DMS114 treated with DMSO at 0.1 percent for 48 hours (cell line): ENCODE measurements at regions not wholly inside any gene's neighbourhood (a gene's known extent, or its start where the extent isn't known, plus 50 kb on each side); places are given as distances from the start of the nearest gene placed in this dataset.

Source experiments
- DNase-seq: peaks from one replicate; lab custom pipeline; 2025; ENCODE audit not compliant: unreplicated experiment; lab: John Stamatoyannopoulos, UW

DNA sequence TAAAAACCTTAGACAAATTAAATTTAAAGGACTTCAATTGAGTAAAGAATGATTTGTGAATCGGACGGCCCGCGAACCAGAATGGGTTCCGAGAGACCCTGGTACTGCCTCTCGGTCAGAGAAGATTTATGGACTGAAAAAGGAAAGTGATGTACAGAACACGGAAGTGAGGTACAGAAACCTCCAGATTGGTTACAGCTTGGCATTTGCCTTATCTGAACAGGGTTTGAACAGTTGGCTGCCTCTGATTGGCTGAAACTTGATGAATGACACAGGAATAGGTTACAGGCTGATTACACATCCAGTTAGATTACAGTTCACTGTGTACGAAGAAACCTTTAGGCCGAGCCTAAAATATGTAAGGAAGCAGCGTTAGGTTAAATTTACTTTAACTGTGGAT lies 156.5 kb upstream of the EGFLAM start:
- no peak for DNase-seq

DNA sequence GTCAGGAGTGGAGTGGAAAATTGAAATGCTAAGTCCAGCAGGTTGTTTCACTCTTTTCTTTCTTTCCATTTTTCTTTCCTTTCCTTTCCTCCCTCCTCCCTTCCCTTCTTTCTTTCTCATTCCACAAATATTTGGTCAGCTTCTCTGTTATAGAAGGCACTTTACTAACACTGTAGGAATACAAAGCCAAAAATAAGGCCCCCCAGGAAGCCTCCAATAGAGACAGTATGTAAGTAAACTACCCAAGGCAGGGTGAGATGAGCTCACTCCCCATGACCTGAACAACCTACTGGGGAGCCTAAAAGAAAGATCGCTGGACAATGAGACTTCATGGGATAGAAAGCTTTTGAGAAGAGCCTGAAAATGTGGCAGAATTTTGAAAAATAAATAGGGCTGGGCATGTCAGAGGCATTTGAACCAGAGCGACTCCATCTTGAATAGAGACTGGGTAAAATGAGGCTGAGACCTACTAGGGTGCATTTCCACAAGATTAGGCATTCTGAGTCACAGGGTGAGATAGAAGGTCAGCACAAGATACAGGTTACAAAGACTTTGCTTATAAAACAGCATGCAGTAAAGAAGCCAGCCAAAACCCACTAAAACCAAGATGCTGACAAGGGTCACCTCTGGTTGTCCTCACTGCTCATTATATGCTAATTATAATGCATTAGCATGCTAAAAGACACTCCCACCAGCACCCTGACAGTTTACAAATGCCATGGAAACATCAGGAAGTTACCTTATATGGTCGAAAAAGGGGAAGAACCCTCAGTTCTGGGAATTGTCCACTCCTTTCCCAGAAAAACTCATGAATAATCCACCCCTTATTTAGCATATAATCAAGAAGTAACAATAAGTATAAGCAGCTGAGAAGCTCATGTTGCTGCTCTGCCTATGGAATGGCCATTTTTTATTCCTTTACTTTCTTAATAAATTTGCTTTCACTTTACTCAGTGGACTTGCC lies 158.9 kb upstream of the EGFLAM start:
- DNase-seq = no peak

DNA sequence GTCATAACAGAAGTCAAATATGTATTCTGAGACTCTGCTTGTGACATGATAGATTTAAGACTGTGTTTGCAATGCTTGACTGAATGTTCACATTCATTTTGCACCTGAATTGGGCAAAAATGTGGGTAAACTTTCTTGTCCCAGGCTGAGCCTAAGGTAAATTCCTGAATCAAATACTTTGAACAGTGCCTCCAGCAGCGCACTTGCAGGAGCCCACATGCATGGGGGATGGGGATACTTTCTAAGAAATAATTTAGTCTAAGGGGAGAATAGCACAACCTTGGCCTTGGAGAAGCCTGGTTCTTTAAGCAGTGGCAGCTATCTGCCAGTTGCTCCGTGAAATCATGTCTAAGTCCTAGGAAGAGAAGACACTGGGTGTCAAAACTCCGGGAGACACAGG lies 163.5 kb upstream of the EGFLAM start:
- DNase-seq = no peak

DNA sequence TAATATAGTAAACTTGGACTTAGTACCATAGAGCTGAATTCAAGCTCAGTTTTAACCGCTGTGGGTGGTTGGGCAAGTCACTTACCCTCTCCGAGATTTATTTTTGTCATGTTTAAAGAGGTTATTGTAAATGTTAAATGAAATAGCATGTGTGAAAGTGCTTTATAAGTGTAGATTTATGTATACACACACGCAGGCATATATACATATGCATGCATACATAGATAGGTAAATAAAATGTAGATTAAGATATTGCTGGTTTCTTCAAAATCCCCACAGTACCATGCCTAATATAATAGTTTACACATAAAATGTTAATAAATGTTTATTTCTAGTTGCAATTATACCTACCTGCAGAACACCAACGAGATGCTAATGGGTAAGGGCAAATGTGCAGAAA lies 164.5 kb upstream of the EGFLAM start:
- DNase-seq = no peak

DNA sequence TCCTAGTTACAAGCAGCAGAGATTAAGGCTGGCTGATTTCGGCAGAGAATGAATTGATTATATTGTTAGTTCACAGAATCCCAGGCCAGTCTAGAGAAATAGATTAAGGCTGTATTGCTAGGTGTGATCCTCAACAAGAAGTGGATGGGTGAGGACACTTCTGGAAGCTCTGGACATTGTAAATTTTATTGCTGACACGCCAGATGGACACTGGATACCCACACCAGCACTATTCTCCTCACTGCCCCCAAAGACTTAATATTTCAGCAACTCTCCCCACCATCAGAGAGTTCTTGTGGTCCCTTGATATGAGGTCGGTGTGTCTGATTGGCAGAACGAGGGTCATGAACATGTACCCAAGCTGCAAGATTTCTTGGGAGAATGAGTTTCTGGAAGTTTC lies 171.6 kb upstream of the EGFLAM start:
- DNase-seq = no peak

DNA sequence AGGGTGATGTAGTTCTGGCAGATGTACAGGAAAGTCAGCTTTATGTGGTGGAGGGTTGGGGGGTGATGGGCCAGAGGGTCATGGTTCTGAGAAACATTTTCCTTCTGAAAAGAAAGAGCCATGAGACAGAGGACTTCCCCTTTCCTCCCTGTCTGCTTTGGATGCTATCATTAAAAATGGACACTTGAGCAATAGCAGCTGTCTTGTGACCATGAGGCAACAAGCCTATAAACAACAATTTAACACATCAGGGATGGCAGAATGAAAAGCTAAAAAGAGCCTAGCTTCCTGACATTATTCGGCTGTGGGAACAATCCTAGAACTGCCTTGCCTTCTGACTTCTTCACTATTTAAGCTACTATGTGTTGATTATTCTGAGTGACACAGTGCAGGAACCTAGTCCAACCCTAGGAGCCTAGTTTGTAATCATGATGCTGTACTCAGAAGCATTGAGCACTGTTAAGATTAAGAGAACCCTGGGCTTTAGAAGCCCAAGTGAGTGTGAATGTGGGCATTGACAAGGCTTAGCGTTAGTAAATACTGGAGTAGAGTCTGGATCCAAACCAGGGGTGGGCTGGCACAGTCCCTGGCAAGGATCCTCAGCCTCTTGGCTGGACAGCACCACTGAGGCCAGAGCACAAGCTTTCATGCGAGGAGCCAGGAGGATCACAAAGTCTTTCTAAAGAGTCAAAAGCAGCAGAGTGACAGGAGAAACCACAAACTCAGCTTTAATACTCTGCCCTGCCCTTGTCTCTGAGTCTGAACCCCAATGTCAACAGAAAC lies 178.5 kb upstream of the EGFLAM start:
- DNase-seq = no peak

DNA sequence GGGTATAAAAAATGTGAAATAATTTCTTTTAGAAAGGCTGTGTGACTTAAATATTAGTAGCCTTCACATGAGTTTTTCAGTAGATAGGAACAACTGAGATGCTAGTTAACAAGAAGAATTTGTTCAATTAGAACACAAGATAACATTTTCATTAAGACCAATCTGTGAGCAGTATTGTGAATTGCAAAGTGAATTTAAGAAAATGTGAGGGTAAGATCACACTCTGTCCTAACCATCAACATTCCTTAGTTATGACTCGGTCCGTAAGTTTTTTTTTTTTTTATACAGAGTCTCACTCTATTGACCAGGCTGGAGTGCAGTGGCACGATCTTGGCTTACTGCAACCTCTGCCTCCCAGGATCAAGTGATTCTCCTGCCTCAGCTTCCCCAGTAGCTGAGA lies 180.2 kb upstream of the EGFLAM start:
- no peak for DNase-seq

DNA sequence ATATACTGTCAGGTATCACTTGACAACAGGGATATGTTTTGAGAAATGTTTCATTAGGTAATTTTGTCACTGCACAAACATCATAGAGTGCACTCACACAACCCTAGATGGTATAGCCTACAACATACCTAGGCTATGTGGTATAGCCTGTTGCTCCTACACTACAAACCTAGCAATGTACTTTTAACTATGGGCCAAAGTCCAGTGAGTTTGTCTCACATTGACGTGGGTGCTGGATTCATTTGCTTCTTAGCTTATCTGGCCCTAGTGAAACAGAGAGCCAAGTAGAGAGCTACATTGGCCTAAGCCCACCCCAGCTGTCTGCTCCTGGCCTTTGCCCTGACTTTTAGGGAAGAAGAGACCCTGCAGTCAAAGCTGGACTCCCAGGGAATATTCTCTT lies 180.7 kb upstream of the EGFLAM start:
- no peak for DNase-seq

DNA sequence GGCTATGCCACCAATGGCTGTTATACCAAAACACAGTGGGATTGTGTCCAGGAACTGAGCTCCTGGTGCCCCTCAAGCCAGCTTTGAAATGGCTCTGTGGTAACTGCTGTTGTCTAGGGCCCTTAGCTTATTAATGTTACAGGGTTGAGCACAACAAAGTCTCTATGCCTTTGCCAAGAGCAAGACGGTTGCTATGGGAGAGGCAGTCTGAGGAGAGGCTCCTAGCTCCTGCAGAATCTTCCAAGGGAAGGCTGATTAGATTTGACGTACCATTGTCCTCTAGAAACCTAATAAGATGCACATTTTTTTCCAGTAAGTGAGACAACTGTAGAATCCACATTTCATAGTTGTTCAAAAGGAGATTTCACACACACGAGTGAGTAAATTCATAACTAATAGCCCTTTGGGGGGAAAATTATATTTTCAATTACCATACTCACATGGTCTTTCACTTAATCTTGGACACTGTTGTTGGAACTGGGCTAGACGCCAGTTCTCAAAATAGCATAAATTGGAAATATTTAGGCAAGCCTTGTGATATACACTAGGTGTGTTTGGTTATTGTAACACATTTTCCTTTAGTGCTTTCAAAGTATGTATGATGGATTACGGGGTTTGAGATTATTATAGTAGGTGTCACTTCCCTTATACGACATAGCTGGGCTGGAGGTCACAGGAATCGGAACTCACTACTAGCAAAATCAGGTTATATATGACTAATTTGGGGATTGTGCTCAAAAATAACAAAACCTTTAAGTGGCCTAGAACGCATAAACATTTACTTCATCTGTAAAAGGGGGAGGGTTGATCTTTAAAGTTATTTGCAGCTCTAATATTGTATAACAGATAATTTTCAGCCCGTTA lies 186.3 kb upstream of the EGFLAM start:
- no peak for DNase-seq

DNA sequence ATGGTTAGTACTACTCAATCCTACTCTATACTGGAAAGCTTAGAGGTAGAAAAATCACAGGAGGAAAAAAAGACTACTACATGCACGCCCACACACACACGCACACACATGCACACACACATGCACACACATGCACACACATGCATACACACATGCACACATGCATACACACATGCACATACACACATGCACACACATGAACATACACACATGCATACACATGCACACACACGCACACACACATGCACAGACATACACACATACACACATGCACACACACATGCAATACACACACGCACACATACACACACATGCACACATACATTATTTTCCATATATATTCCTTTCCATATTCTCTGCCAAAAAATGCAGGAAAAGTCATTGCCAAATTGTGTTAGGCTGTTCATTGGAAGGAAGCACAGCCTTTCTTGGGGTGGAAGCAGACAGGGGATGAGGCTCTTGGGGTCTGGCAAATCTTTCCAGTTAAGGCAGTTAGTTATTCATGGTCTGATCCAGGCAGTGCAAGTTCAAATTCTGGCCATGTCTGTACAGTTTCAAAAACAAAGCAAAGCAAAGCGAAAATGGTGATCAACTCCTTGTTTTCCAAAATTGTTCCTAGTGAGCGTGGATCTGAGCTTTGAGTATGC lies 187.9 kb upstream of the EGFLAM start:
- DNase-seq = no peak

DNA sequence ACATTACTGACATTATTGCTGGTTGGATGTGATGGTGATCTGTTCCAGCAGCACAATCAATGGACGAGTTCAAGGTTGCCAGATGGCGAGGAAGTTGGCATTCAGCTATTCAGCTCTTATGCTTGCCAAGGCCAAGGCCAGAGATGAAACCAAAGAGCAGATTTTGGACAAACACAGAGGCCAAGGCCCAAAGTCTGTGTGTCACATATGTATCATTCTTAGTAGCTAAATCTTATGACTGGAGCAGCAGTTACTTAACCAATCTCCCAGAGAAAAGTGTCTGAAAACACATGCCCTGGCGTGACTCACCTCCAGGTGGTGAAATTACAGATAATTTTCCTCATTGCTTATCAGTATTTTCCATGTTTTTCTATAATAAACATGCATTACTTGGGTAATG lies 189.0 kb upstream of the EGFLAM start:
- DNase-seq = no peak

DNA sequence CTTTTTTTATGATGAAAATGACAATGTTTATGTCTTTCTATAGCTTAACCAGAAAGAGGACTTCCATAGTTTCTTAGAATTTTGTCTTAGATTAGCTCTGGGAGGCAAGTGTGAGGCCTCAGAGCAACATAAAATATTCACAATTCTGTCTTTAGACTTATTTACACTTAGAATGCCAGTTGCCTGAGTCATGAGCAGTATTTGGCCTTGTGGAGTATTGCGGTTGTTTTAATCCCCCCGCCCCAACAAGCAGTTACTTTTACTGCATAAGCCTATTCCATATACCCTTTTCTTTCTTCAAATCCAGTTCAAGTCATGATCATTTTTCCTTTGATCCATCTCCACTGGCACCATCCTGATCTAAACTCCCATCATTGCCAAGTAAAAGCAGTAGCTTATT lies 198.0 kb upstream of the EGFLAM start:
- DNase-seq = no peak

DNA sequence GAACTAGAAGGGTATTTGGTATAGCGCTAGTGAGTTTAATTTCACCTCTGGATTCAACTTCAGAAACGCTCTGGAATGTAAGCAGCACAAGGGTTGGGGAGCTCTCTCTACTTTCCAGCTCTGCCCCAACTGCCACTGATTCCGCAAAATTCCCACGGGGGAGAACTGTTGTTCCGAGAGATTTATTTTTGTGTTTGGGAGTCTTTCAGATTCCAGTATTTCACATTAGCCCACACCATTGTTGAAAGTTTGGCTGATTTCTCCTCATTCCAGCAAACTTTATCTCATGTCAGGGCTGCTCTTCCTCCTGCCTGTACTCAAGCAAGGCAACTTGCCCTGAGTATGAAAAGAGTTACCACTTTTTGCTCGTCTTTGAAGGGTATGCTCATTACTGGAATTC lies 198.5 kb upstream of the EGFLAM start:
- no peak for DNase-seq

DNA sequence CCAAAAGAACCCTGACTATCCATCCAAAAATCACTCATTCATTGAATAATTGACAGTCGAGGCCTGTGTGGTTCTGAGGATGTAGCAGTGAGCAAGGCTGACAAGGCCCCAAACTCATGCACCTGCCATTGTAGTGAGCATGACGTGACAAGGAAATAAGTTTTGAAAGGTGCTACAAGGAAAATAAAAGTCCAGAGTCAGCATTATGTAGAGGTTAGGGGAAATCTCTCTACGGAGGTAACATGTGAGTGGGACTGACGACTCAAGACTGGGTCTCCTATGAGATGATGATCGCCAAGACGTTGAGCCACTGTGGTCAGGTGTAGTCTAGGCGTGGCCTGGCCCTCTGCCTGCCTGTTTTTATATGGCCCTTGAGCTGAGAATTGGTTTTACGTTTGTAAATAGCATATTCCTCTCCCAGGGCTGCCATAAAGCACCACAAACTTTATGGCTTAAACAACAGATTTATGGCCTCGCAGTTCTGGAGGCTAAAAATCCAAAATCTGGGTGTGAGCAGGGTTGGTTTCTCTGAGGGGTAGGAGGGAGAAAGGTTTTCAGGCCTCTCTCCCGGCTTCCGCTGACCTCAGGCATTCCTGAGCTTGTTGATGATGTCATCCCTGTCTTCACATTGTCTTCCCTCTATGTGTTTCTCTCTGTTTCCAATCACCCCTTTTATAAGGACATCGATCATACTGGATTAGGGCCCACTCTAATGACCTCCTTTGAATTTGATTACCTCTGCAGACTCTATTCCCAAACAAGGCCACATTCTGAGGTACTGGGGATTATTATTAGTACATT lies 206.4 kb upstream of the EGFLAM start:
- no peak for DNase-seq

DNA sequence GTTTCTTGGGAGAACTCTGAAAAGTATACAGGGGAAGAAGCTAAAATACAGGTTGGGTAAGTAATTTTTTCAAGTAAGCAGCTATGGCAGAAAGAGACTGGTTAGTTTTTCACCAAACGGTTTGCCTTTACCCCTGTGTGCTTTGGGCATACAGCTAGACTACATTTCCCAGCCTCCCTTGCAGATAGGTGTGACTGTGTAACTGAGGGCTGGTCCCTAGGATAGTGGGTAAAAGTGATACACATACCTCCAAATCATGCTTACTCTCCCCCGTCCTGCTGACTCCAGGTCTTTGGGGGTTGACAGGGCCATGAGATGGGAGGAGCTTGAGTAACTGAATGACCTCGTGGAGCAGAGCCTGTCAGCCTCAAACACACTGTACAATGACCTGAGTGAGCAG lies 208.6 kb upstream of the GDNF start:
- no peak for DNase-seq

DNA sequence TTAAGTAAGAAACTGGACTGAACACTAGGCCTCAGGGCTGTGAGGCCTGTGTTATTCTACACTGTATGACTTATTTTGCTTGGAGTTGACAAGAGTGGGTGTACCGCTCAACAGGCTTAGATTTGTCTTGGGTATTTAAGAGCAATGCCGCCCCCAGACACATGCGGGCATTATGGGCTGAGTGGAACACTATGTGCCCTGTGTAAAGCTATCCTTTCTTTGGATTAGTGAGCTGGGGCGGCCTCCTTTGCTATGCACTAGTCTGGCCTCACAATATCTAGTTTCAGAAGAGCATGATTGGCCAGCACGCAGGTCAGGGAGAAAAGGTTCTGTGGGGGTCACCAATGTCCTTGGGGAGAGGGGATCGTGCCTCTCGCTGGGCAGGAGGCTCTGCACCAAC lies 206.3 kb upstream of the GDNF start:
- DNase-seq = no peak

DNA sequence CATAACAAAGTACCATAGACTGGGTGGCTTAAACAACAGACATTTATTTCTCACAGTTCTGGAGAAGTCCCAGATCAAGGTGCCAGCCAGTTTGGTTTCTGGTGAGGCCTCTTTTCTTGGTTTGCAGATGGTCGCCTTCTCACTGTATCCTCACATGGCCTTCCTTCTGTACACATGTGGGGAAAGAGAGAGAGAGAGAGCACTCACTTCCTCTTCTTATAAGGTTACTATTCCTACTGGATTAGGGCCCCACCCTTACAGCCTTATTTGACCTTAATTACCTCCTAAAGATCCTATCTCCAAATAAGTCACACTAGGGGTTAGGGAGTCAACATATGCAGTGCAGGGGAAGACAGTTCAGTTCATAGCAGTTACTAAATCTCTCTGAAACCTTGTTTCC lies 205.6 kb upstream of the GDNF start:
- DNase-seq = no peak

DNA sequence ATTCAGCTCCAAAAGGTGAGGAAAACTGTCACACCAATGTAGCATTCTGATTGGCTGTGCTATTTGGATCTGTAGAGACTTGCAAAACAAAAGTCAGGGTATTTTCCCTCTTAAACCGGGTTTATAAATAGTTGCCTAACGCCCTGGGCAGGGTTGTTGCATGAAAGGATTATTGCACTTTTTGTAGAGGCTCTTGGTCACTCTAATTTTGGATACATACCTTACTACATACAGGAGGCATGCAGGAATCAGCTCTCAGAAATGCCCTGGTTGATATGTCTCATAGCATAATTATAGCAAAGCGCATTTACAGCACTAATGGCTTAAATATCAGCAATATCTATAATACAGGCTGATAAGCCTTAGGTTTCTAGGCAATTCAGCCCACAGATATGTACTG lies 200.0 kb upstream of the GDNF start:
- DNase-seq = no peak

DNA sequence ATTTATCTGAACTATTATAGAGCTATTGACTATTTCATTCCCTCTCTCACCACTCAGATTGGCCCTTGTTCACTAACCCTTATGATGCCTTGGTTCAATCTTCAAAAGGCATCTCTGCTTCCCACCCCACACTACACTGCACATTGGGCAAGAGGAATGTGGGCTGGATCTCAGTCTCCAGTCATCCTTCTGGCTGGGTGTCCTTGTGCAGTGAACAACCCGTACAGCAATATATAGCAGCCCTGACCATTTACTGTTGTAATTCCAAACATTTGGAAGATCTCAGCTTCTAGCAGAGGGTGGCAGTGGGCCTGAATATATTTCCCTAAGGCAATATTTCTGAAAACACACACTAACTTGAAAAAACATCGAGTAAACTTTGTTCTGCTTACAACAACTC lies 199.2 kb upstream of the GDNF start:
- DNase-seq = no peak

DNA sequence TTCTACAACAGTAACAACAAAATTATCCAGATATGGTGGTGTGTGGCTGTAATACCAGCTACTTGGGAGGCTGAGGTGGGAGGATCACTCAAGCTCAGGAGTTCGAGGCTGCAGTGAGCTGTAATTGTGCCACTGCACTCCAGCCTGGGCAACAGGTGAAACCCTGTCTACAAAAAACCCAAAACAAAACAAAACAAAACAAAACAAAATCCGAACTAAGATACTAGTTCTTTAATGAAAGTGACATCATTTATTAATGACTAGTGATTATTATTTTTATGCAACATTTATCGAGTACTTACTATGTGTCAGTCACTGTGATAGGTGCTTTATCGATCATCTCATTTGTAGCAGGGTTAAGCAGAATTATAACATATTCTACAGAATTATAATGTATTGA lies 196.9 kb upstream of the GDNF start:
- DNase-seq = no peak
